ENCODE measurements at regions not wholly inside any gene's neighbourhood (a gene's known extent, or its start where the extent isn't known, plus 50 kb on each side); places are given as distances from the start of the nearest gene placed in this dataset.

- no peak for DNase-seq
These were observed 77.2 kb upstream of the TMEM106B start for GRCh38 chr7:12133865-12134264.

GRCh38 chr7:12136523-12136922 lies 74.6 kb upstream of the TMEM106B start:
- no peak for DNase-seq

- DNase-seq, result no peak
These were observed 73.8 kb upstream of the TMEM106B start for GRCh38 chr7:12137283-12137682.

- DNase-seq, result no peak
These were observed 72.7 kb upstream of the TMEM106B start for GRCh38 chr7:12138421-12138820.

GRCh38 chr7:12139416-12139815 lies 71.7 kb upstream of the TMEM106B start:
- DNase-seq, result no peak

GRCh38 chr7:12146813-12147212 lies 64.3 kb upstream of the TMEM106B start:
- DNase-seq, result peak; percentile 1

GRCh38 chr7:12152196-12152918 lies 58.7 kb upstream of the TMEM106B start:
- no peak for DNase-seq

GRCh38 chr7:12154119-12154518 lies 57.0 kb upstream of the TMEM106B start:
- DNase-seq, result no peak

GRCh38 chr7:12157517-12157916 lies 53.6 kb upstream of the TMEM106B start:
- no peak for DNase-seq

- DNase-seq, result no peak
These were observed 52.6 kb upstream of the TMEM106B start for GRCh38 chr7:12158334-12159060.

- DNase-seq, result no peak
These were observed 49.9 kb upstream of the TMEM106B start for GRCh38 chr7:12161146-12161545.
